Astrocyte (in vitro differentiated cells and primary cell): ENCODE measurements at regions not wholly inside any gene's neighbourhood (a gene's known extent, or its start where the extent isn't known, plus 50 kb on each side); places are given as distances from the start of the nearest gene placed in this dataset.

ENCODE experiments used
- DNase-seq: peaks from one replicate; pipeline ENCODE4 v3.0.0-alpha.2; 2010; ENCODE audit warnings: low read depth
- FAIRE-seq: peaks from 2 replicates; lab custom pipeline; 2011; peaks lifted over from hg19 to GRCh38; lab: Jason Lieb, UNC
- H2AFZ ChIP-seq: 2 replicates; pipeline ENCODE4 v1.6.0; 2012; ENCODE audit warnings: low read depth, low read length, inconsistent platforms
- H3K27ac ChIP-seq: 2 replicates; pipeline ENCODE4 v1.5.1; 2011; ENCODE audit warnings: low read depth, low read length, inconsistent platforms
- H3K27me3 ChIP-seq: 2 replicates; pipeline ENCODE4 v1.6.0; 2011; ENCODE audit warnings: low read length, inconsistent platforms; ENCODE audit not compliant: insufficient read depth
- H3K36me3 ChIP-seq: 2 replicates; pipeline ENCODE4 v1.5.1; 2011; ENCODE audit warnings: low read length, inconsistent platforms; ENCODE audit not compliant: insufficient read depth
- H3K4me1 ChIP-seq: 2 replicates; pipeline ENCODE4 v1.5.1; 2011; ENCODE audit warnings: low read length, inconsistent platforms; ENCODE audit not compliant: insufficient read depth
- H3K4me2 ChIP-seq: 2 replicates; pipeline ENCODE4 v1.6.0; 2012; ENCODE audit warnings: low read length, inconsistent platforms
- H3K4me3 ChIP-seq: 2 replicates; pipeline ENCODE4 v1.5.1; 2011; ENCODE audit warnings: low read depth, mild to moderate bottlenecking, low read length, inconsistent platforms; ENCODE audit not compliant: insufficient read depth
- H3K79me2 ChIP-seq: 2 replicates; pipeline ENCODE4 v1.6.0; 2012; ENCODE audit warnings: mild to moderate bottlenecking, low read length, inconsistent platforms; ENCODE audit not compliant: insufficient read depth
- H3K9ac ChIP-seq: 2 replicates; pipeline ENCODE4 v1.6.0; 2012; ENCODE audit warnings: mild to moderate bottlenecking, low read length, inconsistent platforms
- H3K9me3 ChIP-seq: 2 replicates; pipeline ENCODE4 v1.5.1; 2012; ENCODE audit warnings: low read depth, mild to moderate bottlenecking, low read length, inconsistent platforms; ENCODE audit not compliant: insufficient read depth
- H4K20me1 ChIP-seq: 2 replicates; pipeline ENCODE4 v1.6.0; 2012; ENCODE audit warnings: low read length, inconsistent platforms; ENCODE audit not compliant: insufficient read depth
- H3K27ac Mint-ChIP-seq: one replicate; pipeline ENCODE4 v1.8.0; 2021; ENCODE audit warnings: mild to moderate bottlenecking, mixed read lengths; ENCODE audit not compliant: unreplicated experiment
- H3K27me3 Mint-ChIP-seq: one replicate; pipeline ENCODE4 v1.8.0; 2021; ENCODE audit warnings: low read depth, mixed read lengths; ENCODE audit not compliant: unreplicated experiment
- H3K36me3 Mint-ChIP-seq: one replicate; pipeline ENCODE4 v1.8.0; 2021; ENCODE audit warnings: low read depth, mixed read lengths; ENCODE audit not compliant: unreplicated experiment
- H3K4me1 Mint-ChIP-seq: one replicate; pipeline ENCODE4 v1.8.0; 2021; ENCODE audit warnings: low read depth, mixed read lengths; ENCODE audit not compliant: unreplicated experiment
- H3K4me3 Mint-ChIP-seq: one replicate; pipeline ENCODE4 v1.8.0; 2021; ENCODE audit warnings: mild to moderate bottlenecking, moderate library complexity, mixed read lengths; ENCODE audit not compliant: unreplicated experiment
- H3K9me3 Mint-ChIP-seq: one replicate; pipeline ENCODE4 v1.8.0; 2021; ENCODE audit warnings: mild to moderate bottlenecking, mixed read lengths; ENCODE audit not compliant: unreplicated experiment
- EZH2 ChIP-seq: IDR thresholded peaks from 2 replicates; pipeline ENCODE4 v1.6.1; 2012; ENCODE audit warnings: mild to moderate bottlenecking, low read length, inconsistent platforms; ENCODE audit not compliant: insufficient read depth
- TF ChIP-seq, protein P1 (sequence below): IDR thresholded peaks from 2 replicates; pipeline ENCODE4 v1.5.1; 2011; ENCODE audit warnings: low read depth, mild to moderate bottlenecking, inconsistent platforms, low read length, moderate library complexity; ENCODE audit not compliant: insufficient read depth

DNA sequence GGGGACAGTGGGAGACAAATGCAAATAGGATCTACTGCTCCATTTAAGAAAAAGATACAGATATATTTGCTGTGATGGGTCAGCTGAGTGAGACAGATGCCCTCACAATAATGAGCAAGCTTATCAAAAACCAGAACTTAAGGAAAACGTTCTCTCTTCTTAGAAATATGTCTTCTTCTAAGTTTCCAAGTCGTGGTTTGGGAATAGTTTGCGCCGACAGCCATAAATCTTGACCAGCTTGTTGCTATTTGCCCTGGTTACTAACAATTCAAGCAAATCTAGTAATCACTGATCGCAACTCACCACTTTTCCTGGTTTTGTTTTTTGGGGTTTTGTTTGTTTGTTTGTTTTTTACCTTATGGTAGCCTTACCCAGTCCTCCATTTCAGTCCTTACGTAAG is 67.6 kb upstream of the GUCY1A1 start:
- Histone ChIP-seq H3K36me3 (no peaks in the 10 kb centered on the region), H3K79me2 (no peaks in the 10 kb centered on the region), H4K20me1 (no peaks in the 10 kb centered on the region), H3K27ac (no peak overlapping the region), H3K4me2 (no peak overlapping the region), H3K27me3 (no peaks in the 10 kb centered on the region), H3K9me3 (no peaks in the 10 kb centered on the region), H3K4me3 (no peak overlapping the region), H3K4me1 (no peaks in the 10 kb centered on the region), H3K9ac (no peak overlapping the region), H2AFZ (no peak overlapping the region)
- FAIRE-seq (no peak), DNase-seq (no peak)
- no peak overlapping the region for H3K27ac Mint-ChIP-seq
- no peaks in the 10 kb centered on the region for H3K36me3 Mint-ChIP-seq
- H3K4me1 Mint-ChIP-seq, result peaks cover 16% of the 10 kb centered on the region
- no peaks in the 10 kb centered on the region for H3K9me3 Mint-ChIP-seq
- H3K27me3 Mint-ChIP-seq, result peaks cover 2% of the 10 kb centered on the region
- TF ChIP-seq EZH2, result no peak
- TF ChIP-seq, protein P1, sequence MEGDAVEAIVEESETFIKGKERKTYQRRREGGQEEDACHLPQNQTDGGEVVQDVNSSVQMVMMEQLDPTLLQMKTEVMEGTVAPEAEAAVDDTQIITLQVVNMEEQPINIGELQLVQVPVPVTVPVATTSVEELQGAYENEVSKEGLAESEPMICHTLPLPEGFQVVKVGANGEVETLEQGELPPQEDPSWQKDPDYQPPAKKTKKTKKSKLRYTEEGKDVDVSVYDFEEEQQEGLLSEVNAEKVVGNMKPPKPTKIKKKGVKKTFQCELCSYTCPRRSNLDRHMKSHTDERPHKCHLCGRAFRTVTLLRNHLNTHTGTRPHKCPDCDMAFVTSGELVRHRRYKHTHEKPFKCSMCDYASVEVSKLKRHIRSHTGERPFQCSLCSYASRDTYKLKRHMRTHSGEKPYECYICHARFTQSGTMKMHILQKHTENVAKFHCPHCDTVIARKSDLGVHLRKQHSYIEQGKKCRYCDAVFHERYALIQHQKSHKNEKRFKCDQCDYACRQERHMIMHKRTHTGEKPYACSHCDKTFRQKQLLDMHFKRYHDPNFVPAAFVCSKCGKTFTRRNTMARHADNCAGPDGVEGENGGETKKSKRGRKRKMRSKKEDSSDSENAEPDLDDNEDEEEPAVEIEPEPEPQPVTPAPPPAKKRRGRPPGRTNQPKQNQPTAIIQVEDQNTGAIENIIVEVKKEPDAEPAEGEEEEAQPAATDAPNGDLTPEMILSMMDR, result no peak
- H3K4me3 Mint-ChIP-seq, result no peak overlapping the region

DNA sequence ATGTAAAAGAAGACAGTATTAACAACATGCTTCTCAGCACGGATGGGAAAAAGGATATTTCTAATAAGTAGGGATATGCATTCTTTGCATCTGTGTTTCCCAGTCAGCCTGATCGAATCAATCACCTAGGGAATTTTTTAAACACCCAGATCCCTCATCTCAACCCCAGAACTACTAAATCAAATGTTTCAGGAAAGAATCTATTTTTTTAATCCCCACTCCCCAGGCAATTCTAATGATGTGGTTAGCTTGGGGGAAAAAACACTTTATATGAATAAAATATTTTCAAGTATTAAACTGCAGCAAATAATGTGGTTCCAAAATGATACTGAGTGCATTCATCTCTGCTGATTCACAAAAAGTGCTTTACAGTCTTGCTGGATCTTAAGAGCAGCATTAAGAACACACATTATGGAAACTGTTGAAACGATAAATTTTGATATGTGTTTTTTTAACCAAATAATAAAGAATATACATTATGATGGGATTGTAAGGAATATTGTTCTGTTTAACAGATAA is 68.7 kb upstream of the GUCY1A1 start:
- H3K4me1 Mint-ChIP-seq, result peaks cover 10% of the 10 kb centered on the region

DNA sequence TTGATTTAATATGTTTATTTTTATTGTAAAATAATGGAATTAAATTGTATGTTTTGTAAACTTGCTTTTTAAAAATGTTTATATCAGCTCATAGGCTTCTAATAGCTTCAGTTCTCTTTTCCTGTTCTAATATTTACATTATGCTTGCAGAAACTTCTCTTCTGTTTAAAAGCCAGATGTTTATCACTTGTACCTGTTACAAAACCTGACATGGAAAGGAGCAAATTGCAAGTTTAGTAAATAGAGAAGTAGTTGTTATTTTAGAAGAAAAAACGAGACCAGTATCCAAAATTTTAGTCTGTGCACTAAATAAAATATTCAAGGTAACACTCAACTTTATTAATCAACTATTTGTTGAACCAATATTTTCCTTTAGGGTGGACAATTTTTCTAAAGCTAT is 69.4 kb upstream of the GUCY1A1 start:
- Mint-ChIP-seq H3K27me3 (peaks cover 2% of the 10 kb centered on the region), H3K4me1 (peaks cover 2% of the 10 kb centered on the region), H3K36me3 (no peaks in the 10 kb centered on the region), H3K4me3 (no peak overlapping the region), H3K9me3 (no peaks in the 10 kb centered on the region), H3K27ac (no peak overlapping the region)
- no peak overlapping the region for H3K4me3 ChIP-seq
- TF ChIP-seq EZH2, result no peak
- TF ChIP-seq, protein P1, result no peak
- FAIRE-seq (no peak), DNase-seq (no peak)
- H3K4me2 ChIP-seq, result no peak overlapping the region
- H3K27ac ChIP-seq, result no peak overlapping the region
- H3K9me3 ChIP-seq, result no peaks in the 10 kb centered on the region
- H2AFZ ChIP-seq, result no peak overlapping the region
- H3K79me2 ChIP-seq, result no peaks in the 10 kb centered on the region
- no peaks in the 10 kb centered on the region for H3K4me1 ChIP-seq
- H3K9ac ChIP-seq, result no peak overlapping the region
- H3K36me3 ChIP-seq, result no peaks in the 10 kb centered on the region
- no peaks in the 10 kb centered on the region for H4K20me1 ChIP-seq
- H3K27me3 ChIP-seq, result no peaks in the 10 kb centered on the region

More for the DNA sequence above, 68.7 kb upstream of the GUCY1A1 start:
- no peak overlapping the region for H3K4me2 ChIP-seq
- H3K27ac ChIP-seq, result no peak overlapping the region
- H4K20me1 ChIP-seq, result no peaks in the 10 kb centered on the region
- FAIRE-seq, result no peak
- H3K36me3 ChIP-seq, result no peaks in the 10 kb centered on the region
- no peaks in the 10 kb centered on the region for H3K9me3 ChIP-seq
- H3K36me3 Mint-ChIP-seq, result no peaks in the 10 kb centered on the region
- no peak overlapping the region for H3K4me3 Mint-ChIP-seq
- no peaks in the 10 kb centered on the region for H3K27me3 ChIP-seq
- no peaks in the 10 kb centered on the region for H3K79me2 ChIP-seq
- no peak overlapping the region for H3K27ac Mint-ChIP-seq
- no peak for TF ChIP-seq EZH2
- TF ChIP-seq, protein P1, result no peak
- no peak overlapping the region for H2AFZ ChIP-seq
- H3K4me3 ChIP-seq, result no peak overlapping the region
- peaks cover 2% of the 10 kb centered on the region for H3K27me3 Mint-ChIP-seq
- no peak overlapping the region for H3K9ac ChIP-seq
- no peaks in the 10 kb centered on the region for H3K9me3 Mint-ChIP-seq
- peak; percentile 49 for DNase-seq
- H3K4me1 ChIP-seq, result no peaks in the 10 kb centered on the region
